LHCN-M2 (cell line): ENCODE measurements at regions not wholly inside any gene's neighbourhood (a gene's known extent, or its start where the extent isn't known, plus 50 kb on each side); places are given as distances from the start of the nearest gene placed in this dataset.
"Not testable (repeated sequence)": the region's sequence is repeated elsewhere in the genome, so short reads cannot be mapped to it uniquely, and the experiment has no call there.

ENCODE experiments used
- DNase-seq: peaks from one replicate; pipeline ENCODE4 v3.0.0-alpha.2; 2012; ENCODE audit warnings: low read depth

DNA sequence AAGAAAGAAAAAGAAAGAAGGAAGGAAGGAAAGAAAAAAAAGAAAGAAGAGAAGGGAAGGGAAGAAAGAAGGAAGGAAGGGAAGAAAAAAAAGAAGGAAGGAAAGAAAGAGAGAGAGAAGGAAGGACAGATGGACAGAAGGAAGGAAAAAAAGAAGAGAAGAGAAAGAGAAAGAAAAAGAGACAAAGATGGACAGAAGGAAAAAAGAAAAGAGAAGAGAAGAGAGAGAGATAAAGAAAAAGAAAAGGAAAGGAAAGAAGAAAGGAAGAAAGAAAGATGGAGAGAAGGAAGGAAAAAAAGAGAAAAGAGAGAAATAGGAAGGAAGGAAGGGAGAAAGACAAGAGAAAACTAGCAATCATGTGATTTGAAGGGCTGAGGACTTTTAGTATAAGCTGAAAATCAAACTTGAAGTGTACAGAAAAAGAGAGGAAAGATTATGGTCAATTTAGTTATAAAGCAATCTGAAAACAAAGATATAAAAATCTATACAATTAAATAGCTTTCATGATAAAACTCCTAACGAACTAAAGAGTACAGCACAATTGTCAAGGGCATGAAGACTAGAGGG, 115.3 kb downstream of the LTN1 start:
- DNase-seq = no peak

DNA sequence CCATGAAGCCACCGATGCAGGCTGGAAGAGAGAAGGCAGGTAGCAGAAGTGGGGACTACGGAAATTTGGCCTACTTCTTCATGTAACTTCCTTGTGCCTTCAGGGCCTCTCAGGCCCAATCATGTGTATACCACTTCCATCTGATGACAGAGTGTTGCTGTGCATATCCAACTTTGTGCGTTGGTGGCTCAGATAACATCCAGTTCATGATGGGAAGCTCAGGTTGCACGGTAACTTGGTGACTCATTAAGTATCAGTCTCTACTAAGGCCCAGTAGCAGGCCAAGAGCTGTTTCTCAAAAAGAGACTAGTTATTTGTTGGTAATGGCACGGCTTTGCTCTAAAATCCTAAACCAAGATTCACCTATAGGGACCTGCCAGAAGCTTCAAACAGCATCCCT, 117.6 kb downstream of the LTN1 start:
- DNase-seq = no peak

DNA sequence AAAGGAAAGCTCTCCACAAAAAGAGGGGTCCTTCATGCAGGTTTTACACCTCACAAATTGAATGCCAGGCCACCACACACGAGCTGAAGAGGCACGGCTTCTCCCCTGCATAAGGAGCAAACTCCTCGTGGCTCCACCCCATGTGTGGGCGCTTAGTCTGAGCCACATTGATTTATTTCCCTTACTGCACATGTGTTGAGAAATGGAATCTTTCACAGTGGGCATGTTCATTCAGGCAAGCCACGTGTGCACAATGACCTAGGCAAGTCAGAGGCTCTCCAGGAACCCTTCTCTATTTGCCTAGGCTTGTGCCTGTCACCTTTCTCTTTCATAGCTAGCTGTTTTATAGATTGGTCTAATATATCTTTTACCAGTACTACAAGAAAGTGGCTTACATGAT, 120.5 kb downstream of the LTN1 start:
- no peak for DNase-seq

DNA sequence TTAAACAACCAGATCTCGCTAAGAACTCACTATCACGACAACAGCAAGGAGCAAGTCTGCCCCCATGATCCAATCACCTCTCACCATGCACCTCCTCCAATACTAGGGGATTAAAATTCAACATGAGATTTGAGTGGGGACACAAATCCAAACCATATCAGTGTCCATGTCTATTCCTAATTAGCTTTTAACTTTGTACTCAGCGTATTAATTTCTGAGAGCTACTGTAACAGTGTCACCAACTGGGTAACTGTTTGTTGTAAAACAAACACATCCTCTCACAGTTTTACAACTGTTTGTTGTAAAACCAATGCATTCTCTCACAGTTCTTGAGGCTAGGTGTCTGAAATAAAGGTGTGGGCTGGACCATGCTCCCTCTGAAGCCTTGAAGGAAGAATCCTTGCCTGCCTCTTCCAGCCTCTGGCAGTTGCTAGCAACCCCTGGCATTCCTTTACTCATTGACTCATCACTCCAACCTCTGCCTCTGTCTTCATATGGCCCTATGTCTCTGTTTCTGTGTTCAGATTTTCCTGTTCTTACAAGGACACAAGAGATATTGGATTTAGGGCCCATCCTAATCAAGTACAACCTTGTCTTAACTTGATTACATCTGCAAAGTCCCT, 121.2 kb downstream of the LTN1 start:
- DNase-seq = no peak

DNA sequence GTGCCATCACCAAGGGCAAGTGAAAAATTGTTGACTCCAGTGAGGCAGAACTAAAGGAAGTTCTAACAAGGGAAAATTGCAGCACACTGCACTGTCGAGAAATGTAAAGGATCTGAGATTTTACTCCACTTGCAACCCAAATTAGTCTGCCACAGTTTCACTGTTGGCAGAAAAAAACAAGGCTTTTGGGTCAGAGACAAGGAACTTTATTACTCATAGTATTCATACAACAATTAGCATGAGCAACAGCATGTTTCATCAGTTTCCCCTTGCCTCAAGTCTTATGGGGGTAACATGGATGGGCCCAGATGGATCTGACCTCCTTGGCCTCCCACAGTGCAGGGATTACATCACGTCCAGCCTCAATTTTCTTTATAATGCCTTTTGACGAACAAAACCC, 125.3 kb downstream of the LTN1 start:
- DNase-seq = no peak

DNA sequence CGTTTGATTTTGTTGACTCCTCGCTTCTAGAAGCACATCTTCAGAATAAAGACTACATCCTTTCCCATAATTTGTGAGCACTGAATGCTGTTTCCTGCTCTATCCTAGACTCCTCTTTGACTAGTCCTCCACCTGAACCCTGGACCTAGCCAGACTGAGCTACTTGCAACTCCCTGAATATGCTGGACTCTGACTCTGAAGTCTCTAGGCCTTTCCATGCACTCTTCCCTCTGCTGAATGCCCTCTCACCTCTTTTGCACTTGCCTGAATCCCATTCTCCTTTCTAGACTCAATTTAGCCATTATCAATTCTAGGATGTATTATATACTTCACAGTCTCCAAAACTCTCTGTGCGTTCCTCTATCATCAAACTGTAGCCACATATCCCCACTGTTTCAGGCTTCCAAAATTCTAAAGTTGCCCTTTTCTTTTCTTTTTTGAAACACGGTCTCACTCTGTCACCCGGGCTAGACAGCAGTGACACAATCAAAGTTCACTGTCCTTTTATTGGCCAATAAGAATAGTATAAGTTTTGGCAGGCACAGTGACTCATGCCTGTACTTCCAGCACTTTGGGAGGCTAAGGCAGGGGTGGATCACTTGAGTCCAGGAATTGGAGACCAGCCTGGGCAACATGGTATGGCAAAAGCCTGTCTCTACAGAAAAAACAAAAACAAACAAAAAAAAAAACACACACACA, 127.0 kb downstream of the LTN1 start:
- no peak for DNase-seq

DNA sequence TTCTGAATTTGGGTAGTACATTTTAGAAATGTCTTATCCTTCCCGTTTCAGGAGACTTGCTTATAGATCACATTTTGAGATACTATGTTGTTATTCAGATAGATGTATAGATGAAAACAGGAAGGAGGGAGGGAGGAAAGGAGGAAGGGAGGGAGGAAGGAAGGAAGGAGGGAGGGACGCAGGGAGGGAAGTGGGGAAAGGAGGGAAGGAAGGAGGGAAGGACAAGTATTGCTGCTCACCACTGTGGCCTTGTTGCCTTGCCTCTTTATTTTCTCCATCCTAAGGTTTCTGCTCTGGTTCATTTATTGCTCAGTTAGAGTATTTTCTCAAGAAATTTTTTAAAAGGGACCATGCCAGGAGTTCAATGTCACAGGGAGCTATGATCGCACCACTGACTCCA, 134.3 kb downstream of the LTN1 start:
- no peak for DNase-seq

DNA sequence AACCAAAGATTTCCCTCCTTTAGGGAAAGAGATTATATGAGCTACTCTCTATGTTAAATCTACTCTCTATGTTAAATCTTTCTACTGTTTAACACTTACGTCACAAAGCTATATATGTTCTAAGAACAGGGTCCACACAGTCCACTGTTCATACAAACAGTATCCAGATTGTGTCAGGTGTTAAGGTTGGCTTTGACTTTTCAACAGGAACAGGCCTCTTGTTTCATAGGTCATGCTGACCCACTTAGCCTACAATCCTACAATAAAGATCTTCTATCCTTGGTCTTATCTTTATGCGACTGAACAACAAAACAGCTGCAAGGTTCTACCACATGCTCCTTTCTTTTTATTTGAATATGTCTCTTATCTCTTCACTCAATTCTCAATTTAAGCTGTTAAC, 134.9 kb downstream of the LTN1 start:
- no peak for DNase-seq

DNA sequence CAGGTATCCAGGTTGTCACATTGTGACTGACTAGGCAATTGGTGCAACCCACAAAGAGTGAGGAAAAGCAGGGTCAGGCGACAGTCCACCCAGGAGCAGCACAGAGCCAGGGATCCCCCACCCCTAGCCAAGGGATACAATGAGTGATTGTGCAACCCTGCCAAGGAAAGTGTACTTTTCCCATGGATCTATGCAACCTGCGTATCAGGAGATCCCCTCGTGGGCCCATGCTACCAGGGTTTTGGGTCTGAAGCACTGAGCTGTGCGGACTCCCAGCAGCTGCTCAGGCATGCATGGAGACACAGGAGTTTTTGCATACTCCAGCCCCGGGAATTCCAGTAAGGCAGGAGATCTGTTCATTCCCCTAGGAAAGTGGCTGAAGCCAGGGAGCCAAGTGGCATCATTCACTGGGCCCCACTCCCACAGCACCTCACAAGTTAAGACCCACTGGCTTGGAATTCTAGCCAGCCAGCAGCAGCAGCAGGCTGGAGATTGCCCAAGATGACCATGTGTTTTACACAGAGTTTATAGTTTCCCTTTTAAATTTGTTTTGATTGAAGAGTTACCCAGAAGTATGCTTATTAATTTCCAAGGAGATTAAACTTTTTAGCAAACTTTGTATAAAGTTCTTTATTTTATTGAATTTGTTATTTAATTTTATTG, 136.0 kb downstream of the LTN1 start:
- DNase-seq = no peak

DNA sequence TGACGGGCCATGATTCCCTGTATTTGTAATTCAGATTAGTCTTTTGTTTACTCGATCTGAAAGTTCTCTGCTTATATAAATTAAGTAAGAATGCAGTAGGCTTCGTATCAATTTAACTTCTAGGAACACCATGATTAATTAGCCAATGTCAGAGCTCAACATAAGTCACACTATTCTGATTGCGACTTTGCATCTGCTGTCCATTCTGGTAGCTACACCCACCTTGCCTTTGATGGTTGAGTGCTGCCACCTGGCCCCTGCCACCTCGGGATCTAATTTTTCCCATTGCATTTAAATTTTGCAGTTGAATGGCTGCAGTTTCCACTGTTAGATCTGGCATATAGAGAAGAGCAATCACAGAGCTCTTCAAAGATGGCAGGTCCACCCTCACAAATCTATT, 140.0 kb downstream of the LTN1 start:
- DNase-seq = no peak

DNA sequence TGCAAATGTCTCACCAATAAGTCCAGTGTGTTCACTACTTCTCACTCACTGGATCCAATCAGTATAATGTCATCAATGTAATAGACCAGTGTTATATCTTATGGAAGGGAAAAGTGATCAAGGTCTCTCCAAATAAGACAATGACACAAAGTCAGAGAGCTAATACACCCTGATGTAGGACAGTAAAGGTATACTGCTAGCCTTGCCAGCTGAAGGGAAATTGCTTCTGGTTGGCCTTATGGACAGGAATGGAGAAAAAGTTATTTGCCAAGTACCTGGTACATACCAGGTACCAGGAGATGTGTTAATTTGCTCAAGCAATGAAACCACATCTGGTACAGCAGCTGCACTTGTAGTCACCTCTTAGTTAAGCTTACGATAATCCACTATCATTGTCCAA, 141.0 kb downstream of the LTN1 start:
- no peak for DNase-seq

DNA sequence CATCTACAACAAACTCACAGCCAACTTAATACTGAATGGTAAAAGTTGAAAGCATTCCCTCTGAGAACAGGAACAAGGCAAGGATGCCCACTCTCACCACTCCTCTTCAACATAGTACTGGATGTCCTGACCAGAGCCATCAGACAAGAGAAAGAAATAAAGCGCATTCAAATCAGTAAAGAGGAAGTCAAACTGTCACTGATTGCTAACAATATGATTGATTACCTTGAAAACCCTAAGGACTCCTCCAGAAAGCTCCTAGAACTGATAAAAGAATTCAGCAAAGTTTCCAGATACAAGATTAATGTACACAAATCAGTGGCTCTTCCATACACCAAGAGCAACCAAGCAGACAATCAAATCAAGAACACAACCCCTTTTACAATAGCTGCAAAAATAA, 153.4 kb downstream of the LTN1 start:
- not testable (repeated sequence) for DNase-seq

DNA sequence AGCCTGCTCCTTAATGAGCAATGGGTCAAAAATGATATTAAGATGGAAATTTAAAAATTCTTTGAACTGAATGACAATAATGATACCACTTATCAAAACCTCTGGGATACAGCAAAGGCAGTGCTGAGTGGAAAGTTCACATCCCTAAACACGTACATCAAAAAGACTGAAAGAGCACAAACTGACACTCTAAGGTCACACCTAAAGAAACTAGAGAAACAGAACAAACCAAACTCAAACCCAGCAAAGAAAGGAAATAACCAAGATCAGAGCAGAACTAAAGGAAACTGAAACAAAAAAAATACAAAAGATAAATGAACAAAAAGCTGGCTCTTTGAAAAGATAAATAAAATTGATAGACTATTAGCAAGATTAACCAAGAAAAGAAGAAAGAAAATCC, 155.3 kb downstream of the LTN1 start:
- DNase-seq = not testable (repeated sequence)

DNA sequence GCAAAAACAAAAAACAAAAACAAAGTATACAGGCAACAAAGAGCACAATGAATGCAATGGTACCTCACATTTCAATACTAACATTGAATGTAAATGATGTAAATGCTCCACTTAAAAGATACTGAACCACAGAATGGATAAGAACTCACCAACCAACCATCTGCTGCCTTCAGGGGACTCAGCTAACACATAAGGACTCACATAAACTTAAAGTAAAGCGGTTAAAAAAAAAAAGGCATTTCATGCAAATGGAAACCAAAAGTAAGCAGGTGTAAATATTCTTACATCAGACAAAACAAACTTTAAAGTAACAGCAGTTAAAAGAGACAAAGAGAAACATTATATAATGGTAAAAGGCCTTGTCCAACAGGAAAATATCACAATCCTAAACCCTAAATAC, 156.1 kb downstream of the LTN1 start:
- DNase-seq = not testable (repeated sequence)

DNA sequence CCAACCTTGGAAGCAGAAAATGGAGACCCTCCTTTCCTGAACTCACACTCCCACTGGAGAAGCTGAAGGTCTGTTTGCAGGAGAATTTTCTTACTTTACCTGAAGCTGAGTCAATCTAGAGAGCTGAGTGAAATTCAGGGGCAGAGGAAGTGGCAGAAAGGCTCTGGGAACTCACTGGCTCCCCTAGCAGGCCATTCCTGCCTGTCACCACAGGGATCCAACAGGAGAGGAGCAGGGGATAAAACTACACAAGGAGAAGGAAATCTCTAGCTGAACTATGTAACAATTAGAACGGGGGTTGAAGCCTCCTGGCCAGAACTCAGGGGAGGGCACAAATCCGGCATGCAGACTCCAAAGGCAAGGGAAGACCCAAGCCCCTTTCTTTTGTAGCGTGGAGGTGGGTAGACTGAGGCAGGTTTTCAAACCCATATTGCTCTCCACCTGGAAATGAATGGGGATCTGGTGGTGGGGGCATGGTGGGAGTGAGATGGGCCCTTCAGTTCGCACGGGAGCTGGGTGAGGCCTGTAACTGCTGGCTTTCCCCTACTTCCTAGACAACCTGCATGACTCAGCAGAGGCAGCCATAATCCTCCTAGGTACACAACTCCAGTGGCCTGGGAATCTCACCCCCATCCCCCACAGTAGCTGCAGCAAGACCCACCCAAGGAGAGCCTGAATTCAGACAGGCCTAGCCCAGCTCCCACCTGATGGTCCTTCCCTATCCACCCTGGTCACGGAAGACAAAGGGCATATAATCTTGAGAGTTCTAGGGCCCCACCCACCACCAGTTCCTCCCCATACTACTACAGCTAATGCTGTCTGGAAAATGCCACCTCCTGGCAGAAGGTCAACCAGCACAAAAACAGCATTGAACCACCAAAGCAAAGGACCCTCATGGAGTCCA, 158.1 kb downstream of the LTN1 start:
- no peak for DNase-seq

DNA sequence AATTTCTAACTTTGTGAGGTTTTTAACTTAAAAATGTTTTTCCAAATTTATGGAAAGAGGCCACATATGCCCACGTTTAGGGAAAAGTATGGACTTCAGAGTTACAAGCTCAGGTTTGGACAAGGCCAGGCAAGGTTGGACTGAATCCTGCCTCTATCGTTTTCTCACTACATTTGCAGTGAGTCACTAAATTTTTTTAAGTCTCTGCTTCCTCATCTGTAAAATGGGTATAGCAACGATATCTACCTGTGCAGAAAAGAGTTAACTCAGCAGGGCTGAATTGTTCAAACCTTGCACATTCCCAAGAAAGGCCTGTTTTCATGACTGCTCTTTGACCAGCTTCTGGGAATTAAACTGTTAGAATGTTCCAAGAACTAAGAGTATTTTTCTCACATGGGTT, 159.1 kb downstream of the LTN1 start:
- no peak for DNase-seq

DNA sequence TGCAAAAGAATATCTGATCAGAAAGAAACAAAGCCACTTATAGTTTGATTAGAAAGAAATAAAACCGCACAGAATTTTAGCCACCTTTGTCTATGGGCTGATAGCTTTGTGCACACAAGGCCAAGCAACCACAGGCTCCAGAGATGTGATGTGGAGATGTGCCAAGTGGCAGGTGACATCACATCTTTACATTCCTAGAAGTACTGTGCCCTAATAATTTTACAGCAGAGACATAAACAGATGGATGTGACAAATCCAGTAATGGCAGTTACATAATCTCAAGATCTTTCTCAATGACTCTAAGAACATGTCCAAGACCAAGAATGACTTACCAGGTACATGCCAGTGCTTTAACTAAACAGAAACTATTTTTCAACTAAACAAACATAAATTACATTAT, 159.5 kb downstream of the LTN1 start:
- no peak for DNase-seq

DNA sequence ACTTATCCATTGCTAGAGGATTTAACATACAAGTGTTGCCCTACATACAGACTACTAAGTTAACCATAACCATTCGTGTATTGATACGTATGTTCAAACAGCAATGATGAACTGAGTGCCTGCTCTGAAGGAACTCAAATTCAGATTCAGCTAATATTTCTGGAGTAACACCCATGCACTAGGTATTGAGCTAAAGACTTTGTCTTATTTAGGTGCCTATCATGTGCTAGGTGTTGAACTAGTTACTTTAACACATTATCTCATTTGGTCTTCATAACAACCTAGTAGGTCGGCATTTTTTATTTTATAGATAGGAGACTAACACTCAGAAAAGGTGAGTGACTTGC, 160.0 kb downstream of the LTN1 start:
- no peak for DNase-seq

DNA sequence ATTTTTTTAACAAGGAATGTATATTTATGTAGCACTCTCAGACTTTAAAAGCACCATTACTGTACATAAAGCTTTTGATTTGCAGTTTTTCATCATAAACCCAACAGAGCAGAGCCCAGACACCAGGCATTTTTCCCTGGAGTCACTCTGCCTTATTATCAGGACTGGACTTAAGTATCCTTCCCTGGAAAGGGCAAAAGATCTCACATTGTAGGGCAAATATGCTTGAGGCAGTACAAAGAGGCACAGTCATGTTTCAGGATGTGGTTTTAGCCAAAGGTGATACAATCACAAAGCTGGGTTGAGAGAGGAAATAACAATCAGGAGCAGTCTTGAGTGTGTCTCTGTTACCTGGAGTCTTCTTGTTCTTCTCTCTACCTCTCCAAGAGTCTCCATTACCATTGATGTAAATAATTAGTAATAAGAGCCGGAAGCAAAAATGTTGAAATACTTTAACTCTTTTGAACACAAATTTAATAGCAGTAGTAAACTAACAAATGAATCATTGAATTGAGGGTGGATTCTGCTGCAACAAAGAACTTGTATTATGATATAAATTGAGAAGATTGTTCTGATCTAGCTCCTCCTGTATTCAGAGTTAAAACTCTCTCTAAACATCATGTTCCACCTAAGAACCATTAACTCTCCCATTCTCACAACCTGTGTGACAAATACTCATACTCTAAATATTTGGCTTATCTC, 160.5 kb downstream of the LTN1 start:
- DNase-seq = peak; percentile 62

DNA sequence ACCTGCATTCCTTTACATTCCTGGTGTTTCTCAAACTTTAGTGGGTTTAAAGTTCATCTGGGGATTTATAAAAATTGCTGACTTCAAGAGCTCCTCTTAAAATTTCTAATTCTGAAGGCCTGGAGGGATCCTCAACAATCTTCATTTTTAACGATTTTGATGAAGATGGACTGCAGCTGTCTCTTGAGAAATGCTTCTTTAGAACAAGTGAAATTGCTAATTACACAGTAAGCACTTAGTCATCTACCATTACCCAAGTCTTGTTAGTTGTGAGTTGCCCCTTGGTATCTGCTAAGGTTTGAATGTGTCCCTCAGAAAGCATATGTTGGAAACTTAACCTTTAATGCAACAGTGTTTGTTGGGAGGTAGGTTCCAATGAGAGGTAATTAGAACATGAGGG, 163.7 kb downstream of the LTN1 start:
- peak; percentile 51 for DNase-seq

DNA sequence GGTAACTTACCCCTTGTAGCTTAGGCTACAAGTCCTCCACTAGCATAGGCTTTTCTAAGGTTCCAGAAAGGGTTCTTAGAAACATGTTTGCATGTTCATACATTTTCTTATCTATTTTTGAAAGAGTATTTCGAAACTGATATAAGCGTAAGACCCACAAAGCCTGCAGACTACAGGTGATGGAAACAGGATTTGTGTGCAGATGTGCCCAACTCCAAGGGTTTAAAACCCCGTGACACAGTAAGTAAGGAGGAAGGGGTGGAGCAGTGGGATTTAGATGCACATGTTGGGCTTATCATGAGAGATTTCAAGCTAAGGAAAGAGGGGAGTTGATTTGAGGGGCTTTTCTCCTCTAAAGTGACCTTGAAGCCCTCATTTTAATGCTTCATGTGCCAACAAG, 164.7 kb downstream of the LTN1 start:
- no peak for DNase-seq
